ENCODE measurements at regions not wholly inside any gene's neighbourhood (a gene's known extent, or its start where the extent isn't known, plus 50 kb on each side); places are given as distances from the start of the nearest gene placed in this dataset.

- TF ChIP-seq CTCF (IDR thresholded peaks at IDR 0.05; ENCODE audit: control insufficient read depth, extremely low read depth, insufficient read depth), result no peak
Observed at GRCh38 chr20:52416953-52417352, 225.4 kb upstream of the ZFP64 start.

GRCh38 chr20:52411611-52412010 is 220.0 kb upstream of the ZFP64 start:
- TF ChIP-seq CTCF (IDR thresholded peaks at IDR 0.05; ENCODE audit: control insufficient read depth, extremely low read depth, insufficient read depth), result no peak
- no peak for DNase-seq (ENCODE audit: low read depth)
- H3K4me3 ChIP-seq (ENCODE audit: low read depth, low read length), result no peak overlapping the region

More at GRCh38 chr20:52416953-52417352, 225.4 kb upstream of the ZFP64 start:
- no peak overlapping the region for H3K4me3 ChIP-seq (ENCODE audit: low read depth, low read length)
- DNase-seq (ENCODE audit: low read depth), result no peak

- no peak for TF ChIP-seq CTCF (IDR thresholded peaks at IDR 0.05; ENCODE audit: control insufficient read depth, extremely low read depth, insufficient read depth)
- no peak overlapping the region for H3K4me3 ChIP-seq (ENCODE audit: low read depth, low read length)
- DNase-seq (ENCODE audit: low read depth), result no peak
Observed at GRCh38 chr20:52410731-52411234, 219.2 kb upstream of the ZFP64 start.

- no peak for TF ChIP-seq CTCF (IDR thresholded peaks at IDR 0.05; ENCODE audit: control insufficient read depth, extremely low read depth, insufficient read depth)
- DNase-seq (ENCODE audit: low read depth), result no peak
- no peak overlapping the region for H3K4me3 ChIP-seq (ENCODE audit: low read depth, low read length)
Observed at GRCh38 chr20:52410182-52410647, 218.6 kb upstream of the ZFP64 start.

- TF ChIP-seq CTCF (IDR thresholded peaks at IDR 0.05; ENCODE audit: control insufficient read depth, extremely low read depth, insufficient read depth), result no peak
- no peak for DNase-seq (ENCODE audit: low read depth)
- H3K4me3 ChIP-seq (ENCODE audit: low read depth, low read length), result no peak overlapping the region
Observed at GRCh38 chr20:52405986-52406385, 214.4 kb upstream of the ZFP64 start.

GRCh38 chr20:52405417-52405816 is 213.8 kb upstream of the ZFP64 start:
- DNase-seq (ENCODE audit: low read depth), result no peak
- H3K4me3 ChIP-seq (ENCODE audit: low read depth, low read length), result no peak overlapping the region
- TF ChIP-seq CTCF (IDR thresholded peaks at IDR 0.05; ENCODE audit: control insufficient read depth, extremely low read depth, insufficient read depth), result no peak

- TF ChIP-seq CTCF (IDR thresholded peaks at IDR 0.05; ENCODE audit: control insufficient read depth, extremely low read depth, insufficient read depth), result no peak
- no peak for DNase-seq (ENCODE audit: low read depth)
- H3K4me3 ChIP-seq (ENCODE audit: low read depth, low read length), result no peak overlapping the region
Observed at GRCh38 chr20:52404671-52405070, 213.1 kb upstream of the ZFP64 start.

All from LNCaP clone FGC (cell line).